ENCODE measurements at regions not wholly inside any gene's neighbourhood (a gene's known extent, or its start where the extent isn't known, plus 50 kb on each side); places are given as distances from the start of the nearest gene placed in this dataset.

DNA sequence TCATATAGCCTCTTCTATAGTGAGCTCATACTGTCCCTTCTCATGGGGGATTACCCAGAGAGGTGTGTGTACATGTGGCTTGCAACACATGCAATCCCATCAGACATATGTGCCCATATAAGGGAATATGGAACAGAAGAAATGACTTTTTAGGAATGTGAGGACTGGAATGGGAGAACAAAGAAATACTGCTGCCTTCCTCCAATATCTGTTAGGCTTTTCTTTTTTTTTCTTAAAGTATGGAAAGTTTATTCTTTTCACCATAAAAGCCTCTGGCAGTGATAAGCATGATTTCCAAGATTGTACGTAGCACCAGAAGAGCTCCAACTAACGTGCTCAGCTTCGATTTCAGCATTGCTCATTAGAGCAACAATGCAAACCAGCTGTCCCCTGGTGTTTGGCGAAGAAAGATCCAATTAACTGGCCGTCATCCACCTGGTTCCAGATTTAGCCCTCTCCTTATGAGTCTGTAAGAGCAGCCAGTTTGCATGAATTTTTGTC, 113.6 kb downstream of the ADCYAP1 start:
- TF ChIP-seq POLR2A (IDR thresholded peaks at IDR 0.05) (no peak), POLR2AphosphoS5 (IDR thresholded peaks at IDR 0.05) (no peak)
- TF ChIP-seq, protein P1, sequence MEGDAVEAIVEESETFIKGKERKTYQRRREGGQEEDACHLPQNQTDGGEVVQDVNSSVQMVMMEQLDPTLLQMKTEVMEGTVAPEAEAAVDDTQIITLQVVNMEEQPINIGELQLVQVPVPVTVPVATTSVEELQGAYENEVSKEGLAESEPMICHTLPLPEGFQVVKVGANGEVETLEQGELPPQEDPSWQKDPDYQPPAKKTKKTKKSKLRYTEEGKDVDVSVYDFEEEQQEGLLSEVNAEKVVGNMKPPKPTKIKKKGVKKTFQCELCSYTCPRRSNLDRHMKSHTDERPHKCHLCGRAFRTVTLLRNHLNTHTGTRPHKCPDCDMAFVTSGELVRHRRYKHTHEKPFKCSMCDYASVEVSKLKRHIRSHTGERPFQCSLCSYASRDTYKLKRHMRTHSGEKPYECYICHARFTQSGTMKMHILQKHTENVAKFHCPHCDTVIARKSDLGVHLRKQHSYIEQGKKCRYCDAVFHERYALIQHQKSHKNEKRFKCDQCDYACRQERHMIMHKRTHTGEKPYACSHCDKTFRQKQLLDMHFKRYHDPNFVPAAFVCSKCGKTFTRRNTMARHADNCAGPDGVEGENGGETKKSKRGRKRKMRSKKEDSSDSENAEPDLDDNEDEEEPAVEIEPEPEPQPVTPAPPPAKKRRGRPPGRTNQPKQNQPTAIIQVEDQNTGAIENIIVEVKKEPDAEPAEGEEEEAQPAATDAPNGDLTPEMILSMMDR (IDR thresholded peaks at IDR 0.05) = no peak

All from sigmoid colon (tissue), 4 donors.